NCI-H2171 treated with DMSO at 0.1 percent for 48 hours (cell line): ENCODE measurements at regions not wholly inside any gene's neighbourhood (a gene's known extent, or its start where the extent isn't known, plus 50 kb on each side); places are given as distances from the start of the nearest gene placed in this dataset.
"Not testable (repeated sequence)": the region's sequence is repeated elsewhere in the genome, so short reads cannot be mapped to it uniquely, and the experiment has no call there.

Source experiments
- DNase-seq: peaks from one replicate; lab custom pipeline; 2025; lab: John Stamatoyannopoulos, UW

- DNase-seq, result not testable (repeated sequence)
Observed at GRCh38 chr5:34561581-34561980, 94.5 kb upstream of the RAI14 start.

- DNase-seq, result no peak
Observed at GRCh38 chr5:34562791-34563190, 93.3 kb upstream of the RAI14 start.

- DNase-seq, result no peak
Observed at GRCh38 chr5:34563269-34563668, 92.9 kb upstream of the RAI14 start.

- no peak for DNase-seq
Observed at GRCh38 chr5:34563931-34564709, 92.0 kb upstream of the RAI14 start.

GRCh38 chr5:34564710-34565235, 91.4 kb upstream of the RAI14 start:
- no peak for DNase-seq

- no peak for DNase-seq
Observed at GRCh38 chr5:34570143-34570542, 86.0 kb upstream of the RAI14 start.

- DNase-seq, result no peak
Observed at GRCh38 chr5:34570721-34571676, 85.1 kb upstream of the RAI14 start.

- DNase-seq, result no peak
Observed at GRCh38 chr5:34571677-34572041, 84.5 kb upstream of the RAI14 start.

- DNase-seq, result no peak
Observed at GRCh38 chr5:34574936-34575467, 81.1 kb upstream of the RAI14 start.

GRCh38 chr5:34576891-34577666, 79.0 kb upstream of the RAI14 start:
- DNase-seq, result no peak

- no peak for DNase-seq
Observed at GRCh38 chr5:34578962-34579361, 77.2 kb upstream of the RAI14 start.

GRCh38 chr5:34580983-34581382, 75.1 kb upstream of the RAI14 start:
- no peak for DNase-seq

- DNase-seq, result peak; percentile 20
Observed at GRCh38 chr5:34582371-34582770, 73.8 kb upstream of the RAI14 start.

- DNase-seq, result no peak
Observed at GRCh38 chr5:34583167-34583566, 73.0 kb upstream of the RAI14 start.

GRCh38 chr5:34584165-34584564, 72.0 kb upstream of the RAI14 start:
- DNase-seq, result peak; percentile 94

- peak; percentile 29 for DNase-seq
Observed at GRCh38 chr5:34585601-34586104, 70.5 kb upstream of the RAI14 start.

- no peak for DNase-seq
Observed at GRCh38 chr5:34586117-34586885, 69.8 kb upstream of the RAI14 start.

GRCh38 chr5:34587355-34588241, 68.5 kb upstream of the RAI14 start:
- DNase-seq, result no peak

- no peak for DNase-seq
Observed at GRCh38 chr5:34589832-34590231, 66.3 kb upstream of the RAI14 start.

- no peak for DNase-seq
Observed at GRCh38 chr5:34591723-34592122, 64.4 kb upstream of the RAI14 start.
